ENCODE measurements at regions not wholly inside any gene's neighbourhood (a gene's known extent, or its start where the extent isn't known, plus 50 kb on each side); places are given as distances from the start of the nearest gene placed in this dataset.

- TF ChIP-seq EZH2phosphoT487 (IDR thresholded peaks at IDR 0.05; ENCODE audit: borderline replicate concordance, low read length) (no peak), EZH2 (IDR thresholded peaks at IDR 0.05; ENCODE audit: low read length, unreplicated experiment) (no peak), CTCF (conservative IDR thresholded peaks at IDR 0.05; ENCODE audit: low read depth, low read length) (no peak)
- Histone ChIP-seq H3K4me1 (ENCODE audit: insufficient read depth, low read length) (no peaks in the 10 kb centered on the region), H3K27me3 (ENCODE audit: low read length) (no peaks in the 10 kb centered on the region), H3K79me2 (ENCODE audit: low read length) (no peaks in the 10 kb centered on the region), H3K27ac (ENCODE audit: low read length) (no peak overlapping the region), H3K36me3 (ENCODE audit: low read depth, low read length) (no peaks in the 10 kb centered on the region), H2AFZ (ENCODE audit: low read length) (no peak overlapping the region), H3K4me3 (ENCODE audit: low read length) (no peak overlapping the region), H3K9me3 (ENCODE audit: low read length) (no peaks in the 10 kb centered on the region), H4K20me1 (ENCODE audit: low read length) (no peaks in the 10 kb centered on the region), H3K9ac (ENCODE audit: low read length) (no peak overlapping the region), H3K9me2 (replicated peaks; ENCODE audit: low read length) (no peaks in the 10 kb centered on the region), H3K4me2 (ENCODE audit: low read length) (no peak overlapping the region), H3F3A (ENCODE audit: low read length, unreplicated experiment) (no peaks in the 10 kb centered on the region)
- ChIA-PET POLR2A (ENCODE audit: unreplicated experiment) (no interaction called here), CTCF (no interaction called here)
- no TSS peak for BruUV-seq (replicated peaks)
- intact Hi-C loops (cut with micrococcal nuclease) = no loop called here
- no peak for ATAC-seq
- DNase-seq = no peak
Measured at GRCh38 chr16:56068816-56069215, 122.5 kb upstream of the GNAO1 start.

- ATAC-seq (no peak), DNase-seq (no peak)
- H3K27me3 ChIP-seq (ENCODE audit: low read length) = no peaks in the 10 kb centered on the region
- no peak overlapping the region for H2AFZ ChIP-seq (ENCODE audit: low read length)
- no peaks in the 10 kb centered on the region for H3K36me3 ChIP-seq (ENCODE audit: low read depth, low read length)
- H3K4me3 ChIP-seq (ENCODE audit: low read length) = no peak overlapping the region
- intact Hi-C loops (cut with micrococcal nuclease) = no loop called here
- H3K27ac ChIP-seq (ENCODE audit: low read length) = no peak overlapping the region
- H3F3A ChIP-seq (ENCODE audit: low read length, unreplicated experiment) = no peaks in the 10 kb centered on the region
- ChIA-PET POLR2A (ENCODE audit: unreplicated experiment) (no interaction called here), CTCF (no interaction called here)
- no peak for TF ChIP-seq CTCF (conservative IDR thresholded peaks at IDR 0.05; ENCODE audit: low read depth, low read length)
- no peak for TF ChIP-seq EZH2phosphoT487 (IDR thresholded peaks at IDR 0.05; ENCODE audit: borderline replicate concordance, low read length)
- no peak for TF ChIP-seq EZH2 (IDR thresholded peaks at IDR 0.05; ENCODE audit: low read length, unreplicated experiment)
- H3K4me1 ChIP-seq (ENCODE audit: insufficient read depth, low read length) = no peaks in the 10 kb centered on the region
- no peak overlapping the region for H3K9ac ChIP-seq (ENCODE audit: low read length)
- H4K20me1 ChIP-seq (ENCODE audit: low read length) = no peaks in the 10 kb centered on the region
- no peaks in the 10 kb centered on the region for H3K9me2 ChIP-seq (replicated peaks; ENCODE audit: low read length)
- no peaks in the 10 kb centered on the region for H3K79me2 ChIP-seq (ENCODE audit: low read length)
- H3K9me3 ChIP-seq (ENCODE audit: low read length) = no peaks in the 10 kb centered on the region
- no peak overlapping the region for H3K4me2 ChIP-seq (ENCODE audit: low read length)
- no TSS peak for BruUV-seq (replicated peaks)
Measured at GRCh38 chr16:56068314-56068713, 123.0 kb upstream of the GNAO1 start.

GRCh38 chr16:56067406-56067805, 123.9 kb upstream of the GNAO1 start:
- H3K9ac ChIP-seq (ENCODE audit: low read length) = no peak overlapping the region
- no peak for ATAC-seq

More at GRCh38 chr16:56067406-56067805, 123.9 kb upstream of the GNAO1 start:
- BruUV-seq (replicated peaks) = no TSS peak
- no peaks in the 10 kb centered on the region for H4K20me1 ChIP-seq (ENCODE audit: low read length)
- H3K27me3 ChIP-seq (ENCODE audit: low read length) = no peaks in the 10 kb centered on the region
- ChIA-PET CTCF (no interaction called here), POLR2A (ENCODE audit: unreplicated experiment) (no interaction called here)
- intact Hi-C loops (cut with micrococcal nuclease) = no loop called here
- H3K36me3 ChIP-seq (ENCODE audit: low read depth, low read length) = no peaks in the 10 kb centered on the region
- H3K9me2 ChIP-seq (replicated peaks; ENCODE audit: low read length) = no peaks in the 10 kb centered on the region
- H3K4me1 ChIP-seq (ENCODE audit: insufficient read depth, low read length) = no peaks in the 10 kb centered on the region
- no peaks in the 10 kb centered on the region for H3K9me3 ChIP-seq (ENCODE audit: low read length)
- H3K27ac ChIP-seq (ENCODE audit: low read length) = no peak overlapping the region
- no peak for DNase-seq
- H3F3A ChIP-seq (ENCODE audit: low read length, unreplicated experiment) = no peaks in the 10 kb centered on the region
- no peaks in the 10 kb centered on the region for H3K79me2 ChIP-seq (ENCODE audit: low read length)
- H3K4me2 ChIP-seq (ENCODE audit: low read length) = no peak overlapping the region
- no peak overlapping the region for H2AFZ ChIP-seq (ENCODE audit: low read length)
- TF ChIP-seq CTCF (conservative IDR thresholded peaks at IDR 0.05; ENCODE audit: low read depth, low read length) (no peak), EZH2 (IDR thresholded peaks at IDR 0.05; ENCODE audit: low read length, unreplicated experiment) (no peak), EZH2phosphoT487 (IDR thresholded peaks at IDR 0.05; ENCODE audit: borderline replicate concordance, low read length) (no peak)
- no peak overlapping the region for H3K4me3 ChIP-seq (ENCODE audit: low read length)

Measured in PC-3 (cell line).